Common myeloid progenitor, CD34-positive (primary cell): ENCODE measurements at regions not wholly inside any gene's neighbourhood (a gene's known extent, or its start where the extent isn't known, plus 50 kb on each side); places are given as distances from the start of the nearest gene placed in this dataset.

ENCODE experiments used
- CTCF ChIA-PET: fragments of 350-600 bp; sonication (Branson Sonifier 250); formaldehyde crosslinking; loops from one replicate; lab custom pipeline; 2021; ENCODE audit warnings: antibody characterized with exemption; lab: Charles Lee
- POLR2A ChIA-PET: fragments of 350-600 bp; sonication (Branson Sonifier 250); formaldehyde crosslinking; loops from one replicate; lab custom pipeline; 2021; ENCODE audit warnings: antibody characterized with exemption; lab: Charles Lee
- DNase-seq, 3 donors: peaks; one replicate each; pipeline versions ENCODE4 v3.0.0 to v3.0.0-alpha.2; 2013
- H3K27ac ChIP-seq, 2 experiments: 1 replicate in 1 of 2; 2 replicates in 1 of 2; pipeline ENCODE4 v1.7.0; 2013; ENCODE audit warnings: inconsistent platforms in 2 of 2, low read length in 2 of 2, mild to moderate bottlenecking in 2 of 2, low read depth in 1 of 2, moderate library complexity in 1 of 2; ENCODE audit not compliant: severe bottlenecking in 2 of 2, insufficient read depth in 1 of 2, poor library complexity in 1 of 2
- H3K27me3 ChIP-seq, 5 experiments: replicated peaks in 2 of 5; 1 replicate in 3 of 5; 2 replicates in 2 of 5; pipeline versions ENCODE4 v1.6.1 to v1.7.0; 2013; ENCODE audit warnings: low read length in 4 of 5, mild to moderate bottlenecking in 2 of 5, moderate library complexity in 2 of 5, inconsistent platforms in 1 of 5; ENCODE audit not compliant: insufficient read depth in 5 of 5, control insufficient read depth in 4 of 5
- H3K36me3 ChIP-seq, 4 experiments: 1 replicate in 2 of 4; 2 replicates in 2 of 4; pipeline versions ENCODE4 v1.6.1 to v1.7.0; 2013; ENCODE audit warnings: low read length in 3 of 4, control low read depth in 1 of 4, mild to moderate bottlenecking in 1 of 4; ENCODE audit not compliant: control insufficient read depth in 4 of 4, insufficient read depth in 4 of 4
- H3K4me1 ChIP-seq, 4 experiments: 1 replicate in 3 of 4; 2 replicates in 1 of 4; pipeline versions ENCODE4 v1.6.1 to v1.7.1; 2013; ENCODE audit warnings: low read length in 3 of 4, mild to moderate bottlenecking in 3 of 4, control low read depth in 1 of 4, inconsistent platforms in 1 of 4, moderate library complexity in 1 of 4; ENCODE audit not compliant: control insufficient read depth in 4 of 4, insufficient read depth in 4 of 4; ENCODE audit errors: control extremely low read depth in 1 of 4
- H3K4me3 ChIP-seq, 7 experiments: 1 replicate in 4 of 7; 2 replicates in 3 of 7; pipeline versions ENCODE4 v1.5.1 to v1.7.0; 2013; ENCODE audit warnings: mild to moderate bottlenecking in 7 of 7, low read length in 6 of 7, moderate library complexity in 6 of 7, inconsistent platforms in 2 of 7, low read depth in 2 of 7, control low read depth in 1 of 7; ENCODE audit not compliant: insufficient read depth in 4 of 7, control insufficient read depth in 1 of 7; ENCODE audit errors: extremely low read depth in 1 of 7
- H3K9me3 ChIP-seq, 5 experiments: 1 replicate in 4 of 5; 2 replicates in 1 of 5; pipeline versions ENCODE4 v1.6.1 to v1.7.1; 2013; ENCODE audit warnings: low read length in 4 of 5, mild to moderate bottlenecking in 2 of 5, inconsistent platforms in 1 of 5, low read depth in 1 of 5, moderate library complexity in 1 of 5; ENCODE audit not compliant: control insufficient read depth in 4 of 5, insufficient read depth in 2 of 5; ENCODE audit errors: control extremely low read depth in 1 of 5
- WGBS: methylation state at CpG from one replicate; pipeline ENCODE4 v1.1.5; 2013; ENCODE audit not compliant: insufficient coverage; 5-methylcytosine and 5-hydroxymethylcytosine counted together

- Histone ChIP-seq H3K27ac (no peak overlapping the region), H3K27me3 (peaks cover 0 to 10% (median 5%) of the 10 kb centered on the region in 5 experiments), H3K4me3 (no peak overlapping the region), H3K36me3 (no peaks in the 10 kb centered on the region), H3K9me3 (no peaks in the 10 kb centered on the region), H3K4me1 (peaks cover 0 to 13% (median 6%) of the 10 kb centered on the region in 4 experiments)
- ChIA-PET POLR2A (no interaction called here), CTCF (interaction anchor here (1.1 to 2.1 kb wide), 4 partner anchors 24 to 1451 kb away, joined by 3 to 6 read pairs (median 4); no protein-coding TSS in a partner anchor)
- DNase-seq = no peak
- WGBS = 63% methylated on average over 3 of the region's 4 CpGs
These were observed 260.3 kb upstream of the RPS6KA3 start for GRCh38 chrX:20527041-20527440.

- Histone ChIP-seq H3K27ac (no peak overlapping the region), H3K9me3 (no peaks in the 10 kb centered on the region), H3K27me3 (peaks cover 0 to 21% (median 2%) of the 10 kb centered on the region in 5 experiments), H3K4me3 (no peak overlapping the region), H3K4me1 (peaks cover 0 to 11% (median 6%) of the 10 kb centered on the region in 4 experiments), H3K36me3 (no peaks in the 10 kb centered on the region)
- ChIA-PET POLR2A (no interaction called here), CTCF (interaction anchor here (0.6 kb wide), 1 partner anchor 161 kb away, joined by 3 read pairs; no protein-coding TSS in a partner anchor)
- 14% methylated on average over 1 of the region's 5 CpGs for WGBS
- peak in 2 of 3 donors; percentile 56 to 64 for DNase-seq
These were observed 257.1 kb upstream of the RPS6KA3 start for GRCh38 chrX:20523626-20524312.

GRCh38 chrX:20522420-20522819 is 255.7 kb upstream of the RPS6KA3 start:
- peaks cover 0 to 8% (median 6%) of the 10 kb centered on the region in 4 experiments for H3K4me1 ChIP-seq
- no peak overlapping the region for H3K27ac ChIP-seq
- WGBS = 80% methylated on average over 1 of the region's 3 CpGs
- H3K36me3 ChIP-seq = no peaks in the 10 kb centered on the region
- POLR2A ChIA-PET = no interaction called here
- no peak overlapping the region for H3K4me3 ChIP-seq
- H3K27me3 ChIP-seq = peaks cover 0 to 23% (median 0%) of the 10 kb centered on the region in 5 experiments
- CTCF ChIA-PET = no interaction called here
- H3K9me3 ChIP-seq = no peaks in the 10 kb centered on the region
- DNase-seq = no peak

GRCh38 chrX:20521222-20521621 is 254.5 kb upstream of the RPS6KA3 start:
- Histone ChIP-seq H3K4me3 (no peak overlapping the region), H3K27me3 (peaks cover 0 to 23% (median 0%) of the 10 kb centered on the region in 5 experiments), H3K36me3 (no peaks in the 10 kb centered on the region), H3K4me1 (peaks cover 0 to 19% (median 5%) of the 10 kb centered on the region in 4 experiments), H3K27ac (no peak overlapping the region), H3K9me3 (no peaks in the 10 kb centered on the region)
- POLR2A ChIA-PET = no interaction called here
- CTCF ChIA-PET = no interaction called here
- no peak for DNase-seq
- WGBS = 56% methylated on average over 3 of the region's 4 CpGs

GRCh38 chrX:20519826-20520225 is 253.1 kb upstream of the RPS6KA3 start:
- WGBS = 79% methylated on average over 2 of the region's 5 CpGs
- Histone ChIP-seq H3K4me1 (peaks cover 0 to 28% (median 7%) of the 10 kb centered on the region in 4 experiments), H3K36me3 (no peaks in the 10 kb centered on the region), H3K4me3 (no peak overlapping the region), H3K9me3 (no peaks in the 10 kb centered on the region), H3K27ac (no peak overlapping the region), H3K27me3 (peaks cover 0 to 27% (median 0%) of the 10 kb centered on the region in 5 experiments)
- no peak for DNase-seq
- ChIA-PET CTCF (no interaction called here), POLR2A (no interaction called here)

GRCh38 chrX:20519146-20519545 is 252.4 kb upstream of the RPS6KA3 start:
- DNase-seq = no peak
- Histone ChIP-seq H3K4me3 (no peak overlapping the region), H3K9me3 (no peaks in the 10 kb centered on the region), H3K27ac (no peak overlapping the region), H3K27me3 (peaks cover 0 to 31% (median 0%) of the 10 kb centered on the region in 5 experiments), H3K4me1 (peaks cover 0 to 31% (median 7%) of the 10 kb centered on the region in 4 experiments), H3K36me3 (no peaks in the 10 kb centered on the region)
- POLR2A ChIA-PET = no interaction called here
- WGBS = 61% methylated on average over 5 of the region's 5 CpGs
- CTCF ChIA-PET = no interaction called here

GRCh38 chrX:20517565-20517964 is 250.9 kb upstream of the RPS6KA3 start:
- no peaks in the 10 kb centered on the region for H3K9me3 ChIP-seq
- peaks cover 0 to 28% (median 0%) of the 10 kb centered on the region in 5 experiments for H3K27me3 ChIP-seq
- POLR2A ChIA-PET = no interaction called here
- H3K4me3 ChIP-seq = no peak overlapping the region
- no peak overlapping the region for H3K27ac ChIP-seq
- WGBS = 80% methylated on average over 1 of the region's 1 CpG
- CTCF ChIA-PET = no interaction called here
- H3K4me1 ChIP-seq = peaks cover 0 to 23% (median 7%) of the 10 kb centered on the region in 4 experiments
- no peaks in the 10 kb centered on the region for H3K36me3 ChIP-seq
- no peak for DNase-seq
